ENCODE measurements at regions not wholly inside any gene's neighbourhood (a gene's known extent, or its start where the extent isn't known, plus 50 kb on each side); places are given as distances from the start of the nearest gene placed in this dataset.
"Not testable (repeated sequence)": the region's sequence is repeated elsewhere in the genome, so short reads cannot be mapped to it uniquely, and the experiment has no call there.

- no peak for TF ChIP-seq CTCF (conservative IDR thresholded peaks at IDR 0.05; ENCODE audit: low read depth, low read length)
- DNase-seq (ENCODE audit: low read depth), result no peak
- no peak overlapping the region for H3K4me3 ChIP-seq (ENCODE audit: low read length)
Observed at GRCh38 chr1:234768569-234769283, 158.7 kb upstream of the IRF2BP2 start.

GRCh38 chr1:234768171-234768568, 158.2 kb upstream of the IRF2BP2 start:
- no peak overlapping the region for H3K4me3 ChIP-seq (ENCODE audit: low read length)
- TF ChIP-seq CTCF (conservative IDR thresholded peaks at IDR 0.05; ENCODE audit: low read depth, low read length), result no peak
- DNase-seq (ENCODE audit: low read depth), result no peak

- TF ChIP-seq CTCF (conservative IDR thresholded peaks at IDR 0.05; ENCODE audit: low read depth, low read length), result no peak
- no peak overlapping the region for H3K4me3 ChIP-seq (ENCODE audit: low read length)
- DNase-seq (ENCODE audit: low read depth), result no peak
Observed at GRCh38 chr1:234765672-234766071, 155.7 kb upstream of the IRF2BP2 start.

GRCh38 chr1:234765181-234765580, 155.2 kb upstream of the IRF2BP2 start:
- H3K4me3 ChIP-seq (ENCODE audit: low read length), result no peak overlapping the region
- no peak for TF ChIP-seq CTCF (conservative IDR thresholded peaks at IDR 0.05; ENCODE audit: low read depth, low read length)
- no peak for DNase-seq (ENCODE audit: low read depth)

- TF ChIP-seq CTCF (conservative IDR thresholded peaks at IDR 0.05; ENCODE audit: low read depth, low read length), result no peak
- no peak for DNase-seq (ENCODE audit: low read depth)
- no peak overlapping the region for H3K4me3 ChIP-seq (ENCODE audit: low read length)
Observed at GRCh38 chr1:234763910-234764309, 153.9 kb upstream of the IRF2BP2 start.

- no peak overlapping the region for H3K4me3 ChIP-seq (ENCODE audit: low read length)
- DNase-seq (ENCODE audit: low read depth), result no peak
- TF ChIP-seq CTCF (conservative IDR thresholded peaks at IDR 0.05; ENCODE audit: low read depth, low read length), result no peak
Observed at GRCh38 chr1:234763367-234763766, 153.4 kb upstream of the IRF2BP2 start.

GRCh38 chr1:234762127-234762526, 152.1 kb upstream of the IRF2BP2 start:
- not testable (repeated sequence) for DNase-seq (ENCODE audit: low read depth); H3K4me3 ChIP-seq (ENCODE audit: low read length)

Data from retinal pigment epithelial cell (primary cell).